ENCODE measurements at regions not wholly inside any gene's neighbourhood (a gene's known extent, or its start where the extent isn't known, plus 50 kb on each side); places are given as distances from the start of the nearest gene placed in this dataset.

DNA sequence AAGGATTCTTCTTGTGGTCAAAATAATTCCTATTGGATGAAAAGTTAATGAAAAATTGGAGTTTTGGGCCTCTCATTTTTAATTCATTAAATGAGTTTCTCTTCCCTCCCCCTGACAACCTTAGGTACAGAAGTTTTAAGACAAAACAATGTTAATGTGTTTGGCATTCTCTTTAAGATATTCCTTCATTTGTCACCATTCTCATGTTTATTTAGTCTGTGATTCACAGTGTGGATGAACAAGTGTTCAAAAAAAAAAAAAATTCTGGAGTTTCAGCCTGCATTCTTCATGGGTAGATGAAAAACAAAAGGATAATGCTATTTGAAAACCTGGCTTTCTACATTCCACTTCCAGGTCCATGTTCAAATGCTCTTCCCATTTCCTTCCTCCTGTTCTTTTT lies 172.6 kb upstream of the LUZP2 start:
- TF ChIP-seq CTCF (IDR thresholded peaks at IDR 0.05): no peak
- TF ChIP-seq ZFX (IDR thresholded peaks at IDR 0.05; ENCODE audit: borderline replicate concordance): no peak
